GM12878 (cell line): ENCODE measurements at regions not wholly inside any gene's neighbourhood (a gene's known extent, or its start where the extent isn't known, plus 50 kb on each side); places are given as distances from the start of the nearest gene placed in this dataset.

Experiments
- BCL3 ChIP-seq: IDR thresholded peaks from 2 replicates; pipeline ENCODE4 v1.6.1; 2011; ENCODE audit warnings: borderline replicate concordance, low read depth, mild to moderate bottlenecking, moderate library complexity, low read length; ENCODE audit not compliant: insufficient read depth, poor library complexity, severe bottlenecking
- CREB1 ChIP-seq: IDR thresholded peaks from 2 replicates; pipeline ENCODE4 v1.6.1; 2012; ENCODE audit warnings: low read depth, mild to moderate bottlenecking, inconsistent platforms
- CTCF ChIP-seq, 3 experiments: IDR thresholded peaks in 2 of 3; conservative IDR thresholded peaks in 1 of 3; 2 replicates each; pipeline ENCODE4 v1.5.1; 2011; ENCODE audit warnings: low read depth in 3 of 3, low read length in 3 of 3, mild to moderate bottlenecking in 3 of 3, control low read depth in 2 of 3, moderate library complexity in 2 of 3, inconsistent platforms in 1 of 3, mixed read lengths in 1 of 3; ENCODE audit not compliant: control insufficient read depth in 2 of 3, insufficient read depth in 1 of 3; ENCODE audit errors: extremely low read depth in 1 of 3
- EGR1 ChIP-seq, 2 experiments: IDR thresholded peaks; 1 replicate in 1 of 2; 2 replicates in 1 of 2; pipeline ENCODE4 v1.6.1; 2011 to 2012; ENCODE audit warnings: low read depth in 2 of 2, low read length in 2 of 2, borderline replicate concordance in 1 of 2, mild to moderate bottlenecking in 1 of 2, moderate library complexity in 1 of 2
- FOXM1 ChIP-seq: IDR thresholded peaks from 2 replicates; pipeline ENCODE4 v1.6.1; 2012; ENCODE audit warnings: low read depth, mild to moderate bottlenecking, inconsistent platforms, low read length, moderate library complexity
- HDAC6 ChIP-seq: fragments of 200-600 bp; sonication (generic); IDR thresholded peaks from one replicate; pipeline ENCODE4 v1.8.0; 2017; ENCODE audit warnings: antibody characterized with exemption; ENCODE audit not compliant: unreplicated experiment
- PBX3 ChIP-seq: IDR thresholded peaks from 2 replicates; pipeline ENCODE4 v1.6.1; 2011; ENCODE audit warnings: mild to moderate bottlenecking, low read depth, low read length, moderate library complexity; ENCODE audit not compliant: insufficient replicate concordance
- POLR2A ChIP-seq: IDR thresholded peaks from 2 replicates; pipeline ENCODE4 v1.6.1; 2011; ENCODE audit warnings: low read depth, mild to moderate bottlenecking, low read length
- TF ChIP-seq, protein P1 (sequence below): fragments of 450-650 bp; IDR thresholded peaks from 2 replicates; pipeline ENCODE4 v1.6.1; 2016; ENCODE audit warnings: mild to moderate bottlenecking

DNA sequence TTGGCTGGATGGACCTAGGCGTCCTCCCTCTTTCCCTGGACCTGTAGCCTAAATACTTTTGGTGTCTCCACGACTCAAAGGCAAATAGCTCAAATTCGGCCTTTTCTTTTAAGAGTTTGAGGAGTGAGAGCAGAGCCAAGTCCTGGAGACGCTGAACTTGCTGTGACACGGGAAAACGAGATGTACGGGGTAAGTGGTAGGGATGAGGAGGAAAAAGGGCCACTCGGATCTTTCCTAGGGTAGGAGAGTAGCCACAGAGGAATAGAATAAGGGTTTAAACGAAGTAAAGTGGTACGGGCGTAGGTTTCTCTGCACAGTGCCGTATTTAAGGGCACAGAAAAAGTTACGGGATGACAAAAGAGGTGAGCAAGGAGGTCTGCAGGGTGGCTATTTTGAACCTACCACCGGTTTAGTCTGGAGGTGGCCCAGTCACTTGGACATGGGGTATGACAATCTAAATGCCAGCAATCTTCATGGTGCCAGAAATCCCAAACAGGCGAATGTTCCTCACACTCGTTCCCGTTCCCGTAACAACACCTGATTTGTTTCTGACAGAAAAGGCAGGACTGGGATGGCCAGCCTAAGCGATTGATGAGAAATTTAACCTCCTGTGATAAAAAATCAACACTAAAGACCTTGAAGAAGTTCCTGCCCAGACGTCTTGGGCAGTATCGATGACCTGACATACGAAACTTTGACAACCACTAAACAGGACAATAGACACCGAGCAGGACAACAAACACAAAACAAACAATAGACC is 149.3 kb downstream of the TRIM27 start:
- TF ChIP-seq HDAC6 (no peak), CTCF (IDR thresholded peaks at IDR 0.05 in 2 of 3, conservative IDR thresholded peaks at IDR 0.05 in 1 of 3; ENCODE audit: control insufficient read depth in 2 of 3, extremely low read depth in 1 of 3, insufficient read depth in 1 of 3, low read depth in 3 of 3, low read length in 3 of 3) (no peak), POLR2A (no peak), FOXM1 (no peak), BCL3 (no peak), EGR1 (IDR thresholded peaks at IDR 0.05; ENCODE audit: borderline replicate concordance in 1 of 2, low read depth in 2 of 2, low read length in 2 of 2) (no peak), PBX3 (no peak), CREB1 (no peak)
- TF ChIP-seq, protein P1, sequence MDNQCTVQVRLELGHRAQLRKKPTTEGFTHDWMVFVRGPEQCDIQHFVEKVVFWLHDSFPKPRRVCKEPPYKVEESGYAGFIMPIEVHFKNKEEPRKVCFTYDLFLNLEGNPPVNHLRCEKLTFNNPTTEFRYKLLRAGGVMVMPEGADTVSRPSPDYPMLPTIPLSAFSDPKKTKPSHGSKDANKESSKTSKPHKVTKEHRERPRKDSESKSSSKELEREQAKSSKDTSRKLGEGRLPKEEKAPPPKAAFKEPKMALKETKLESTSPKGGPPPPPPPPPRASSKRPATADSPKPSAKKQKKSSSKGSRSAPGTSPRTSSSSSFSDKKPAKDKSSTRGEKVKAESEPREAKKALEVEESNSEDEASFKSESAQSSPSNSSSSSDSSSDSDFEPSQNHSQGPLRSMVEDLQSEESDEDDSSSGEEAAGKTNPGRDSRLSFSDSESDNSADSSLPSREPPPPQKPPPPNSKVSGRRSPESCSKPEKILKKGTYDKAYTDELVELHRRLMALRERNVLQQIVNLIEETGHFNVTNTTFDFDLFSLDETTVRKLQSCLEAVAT: no peak
